ENCODE measurements at regions not wholly inside any gene's neighbourhood (a gene's known extent, or its start where the extent isn't known, plus 50 kb on each side); places are given as distances from the start of the nearest gene placed in this dataset.

DNA sequence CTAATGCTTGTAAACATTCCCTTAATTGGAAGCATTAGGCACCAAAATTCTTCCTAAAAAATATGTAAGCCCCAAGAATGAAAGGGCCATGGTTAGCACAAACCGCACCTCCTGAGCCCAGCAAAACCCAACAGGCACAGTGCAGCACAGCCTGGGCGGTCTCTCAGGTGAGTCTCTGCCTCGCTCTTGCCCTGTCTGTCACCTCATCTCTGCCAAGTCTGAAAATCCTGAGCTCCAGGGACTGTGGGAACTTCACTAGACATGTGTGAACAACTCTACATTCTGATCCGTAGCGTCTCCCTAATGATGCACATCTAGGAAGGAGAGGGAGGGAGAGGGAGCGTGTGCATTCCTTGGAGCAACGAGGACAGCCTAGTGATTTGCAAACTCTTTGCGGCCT is 88.8 kb upstream of the GJB6 start:
- H3K9me2 ChIP-seq (replicated peaks; ENCODE audit: low read depth, low read length), result no peaks in the 10 kb centered on the region
- TF ChIP-seq, protein P1, sequence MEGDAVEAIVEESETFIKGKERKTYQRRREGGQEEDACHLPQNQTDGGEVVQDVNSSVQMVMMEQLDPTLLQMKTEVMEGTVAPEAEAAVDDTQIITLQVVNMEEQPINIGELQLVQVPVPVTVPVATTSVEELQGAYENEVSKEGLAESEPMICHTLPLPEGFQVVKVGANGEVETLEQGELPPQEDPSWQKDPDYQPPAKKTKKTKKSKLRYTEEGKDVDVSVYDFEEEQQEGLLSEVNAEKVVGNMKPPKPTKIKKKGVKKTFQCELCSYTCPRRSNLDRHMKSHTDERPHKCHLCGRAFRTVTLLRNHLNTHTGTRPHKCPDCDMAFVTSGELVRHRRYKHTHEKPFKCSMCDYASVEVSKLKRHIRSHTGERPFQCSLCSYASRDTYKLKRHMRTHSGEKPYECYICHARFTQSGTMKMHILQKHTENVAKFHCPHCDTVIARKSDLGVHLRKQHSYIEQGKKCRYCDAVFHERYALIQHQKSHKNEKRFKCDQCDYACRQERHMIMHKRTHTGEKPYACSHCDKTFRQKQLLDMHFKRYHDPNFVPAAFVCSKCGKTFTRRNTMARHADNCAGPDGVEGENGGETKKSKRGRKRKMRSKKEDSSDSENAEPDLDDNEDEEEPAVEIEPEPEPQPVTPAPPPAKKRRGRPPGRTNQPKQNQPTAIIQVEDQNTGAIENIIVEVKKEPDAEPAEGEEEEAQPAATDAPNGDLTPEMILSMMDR (conservative IDR thresholded peaks at IDR 0.05; ENCODE audit: low read length), result no peak
- no peak for TF ChIP-seq EZH2phosphoT487 (IDR thresholded peaks at IDR 0.05; ENCODE audit: borderline replicate concordance)
- H3K36me3 ChIP-seq (ENCODE audit: insufficient read depth, low read length), result no peaks in the 10 kb centered on the region
- no peak overlapping the region for H3K4me2 ChIP-seq (ENCODE audit: low read depth, low read length, poor library complexity, severe bottlenecking)
- no peaks in the 10 kb centered on the region for H3K27me3 ChIP-seq (ENCODE audit: insufficient read depth, low read length, poor library complexity, severe bottlenecking)
- no peak overlapping the region for H3K4me3 ChIP-seq (ENCODE audit: low read length, poor library complexity, severe bottlenecking)
- H3K4me1 ChIP-seq (ENCODE audit: insufficient read depth, low read length, poor library complexity, severe bottlenecking), result no peaks in the 10 kb centered on the region
- no peaks in the 10 kb centered on the region for H4K20me1 ChIP-seq (ENCODE audit: insufficient read depth, low read length, poor library complexity, severe bottlenecking)
- H3K9me3 ChIP-seq (ENCODE audit: insufficient read depth, low read depth, low read length), result peaks cover 4% of the 10 kb centered on the region; the same call in 1 of the 2 replicates
- no peaks in the 10 kb centered on the region for H3F3A ChIP-seq (ENCODE audit: low read depth)
- H2AFZ ChIP-seq (ENCODE audit: low read length), result no peak overlapping the region
- H3K9ac ChIP-seq (ENCODE audit: low read depth, low read length, poor library complexity, severe bottlenecking), result no peak overlapping the region
- H3K79me2 ChIP-seq (ENCODE audit: insufficient read depth, low read length), result no peaks in the 10 kb centered on the region

GRCh38 chr13:20313896-20314295 is 81.8 kb upstream of the GJB6 start:
- Histone ChIP-seq H3K27me3 (ENCODE audit: insufficient read depth, low read length, poor library complexity, severe bottlenecking) (peaks cover 1% of the 10 kb centered on the region), H3K79me2 (ENCODE audit: insufficient read depth, low read length) (no peaks in the 10 kb centered on the region), H3K4me2 (ENCODE audit: low read depth, low read length, poor library complexity, severe bottlenecking) (no peak overlapping the region), H3K9me2 (replicated peaks; ENCODE audit: low read depth, low read length) (no peaks in the 10 kb centered on the region), H4K20me1 (ENCODE audit: insufficient read depth, low read length, poor library complexity, severe bottlenecking) (no peaks in the 10 kb centered on the region), H3K9me3 (ENCODE audit: insufficient read depth, low read depth, low read length) (no peaks in the 10 kb centered on the region), H2AFZ (ENCODE audit: low read length) (no peak overlapping the region), H3K36me3 (ENCODE audit: insufficient read depth, low read length) (no peaks in the 10 kb centered on the region), H3K4me1 (ENCODE audit: insufficient read depth, low read length, poor library complexity, severe bottlenecking) (no peaks in the 10 kb centered on the region), H3K4me3 (ENCODE audit: low read length, poor library complexity, severe bottlenecking) (no peak overlapping the region), H3K9ac (ENCODE audit: low read depth, low read length, poor library complexity, severe bottlenecking) (no peak overlapping the region), H3F3A (ENCODE audit: low read depth) (no peaks in the 10 kb centered on the region)
- TF ChIP-seq EZH2phosphoT487 (IDR thresholded peaks at IDR 0.05; ENCODE audit: borderline replicate concordance), result no peak
- TF ChIP-seq, protein P1 (conservative IDR thresholded peaks at IDR 0.05; ENCODE audit: low read length), result no peak

- Histone ChIP-seq H3K36me3 (ENCODE audit: insufficient read depth, low read length) (no peaks in the 10 kb centered on the region), H3K27me3 (ENCODE audit: insufficient read depth, low read length, poor library complexity, severe bottlenecking) (peaks cover 7% of the 10 kb centered on the region), H3K79me2 (ENCODE audit: insufficient read depth, low read length) (no peaks in the 10 kb centered on the region), H3K4me1 (ENCODE audit: insufficient read depth, low read length, poor library complexity, severe bottlenecking) (no peaks in the 10 kb centered on the region), H3F3A (ENCODE audit: low read depth) (no peaks in the 10 kb centered on the region), H3K9me2 (replicated peaks; ENCODE audit: low read depth, low read length) (no peaks in the 10 kb centered on the region), H3K9me3 (ENCODE audit: insufficient read depth, low read depth, low read length) (no peaks in the 10 kb centered on the region), H3K4me2 (ENCODE audit: low read depth, low read length, poor library complexity, severe bottlenecking) (no peak overlapping the region), H4K20me1 (ENCODE audit: insufficient read depth, low read length, poor library complexity, severe bottlenecking) (no peaks in the 10 kb centered on the region), H2AFZ (ENCODE audit: low read length) (no peak overlapping the region), H3K4me3 (ENCODE audit: low read length, poor library complexity, severe bottlenecking) (no peak overlapping the region), H3K9ac (ENCODE audit: low read depth, low read length, poor library complexity, severe bottlenecking) (no peak overlapping the region)
- no peak for TF ChIP-seq EZH2phosphoT487 (IDR thresholded peaks at IDR 0.05; ENCODE audit: borderline replicate concordance)
- TF ChIP-seq, protein P1 (conservative IDR thresholded peaks at IDR 0.05; ENCODE audit: low read length), result no peak
Measured at GRCh38 chr13:20312292-20312691, 80.2 kb upstream of the GJB6 start.
